ENCODE measurements at regions not wholly inside any gene's neighbourhood (a gene's known extent, or its start where the extent isn't known, plus 50 kb on each side); places are given as distances from the start of the nearest gene placed in this dataset.
A peak's percentile ranks its signal among the peaks of the same experiment; 100 is the strongest.

GRCh38 chr1:182279724-182280503 lies 111.7 kb downstream of the GLUL start:
- no peaks in the 10 kb centered on the region for H3K9me3 ChIP-seq (replicated peaks in 1 of 3)
- peak in 1 of 7 donors; percentile 58 for DNase-seq
- no peaks in the 10 kb centered on the region for H3K36me3 ChIP-seq (replicated peaks in 1 of 2)
- H3K4me3 ChIP-seq, result no peak overlapping the region
- TF ChIP-seq POLR2A (IDR thresholded peaks at IDR 0.05) (no peak), CTCF (IDR thresholded peaks at IDR 0.05) (no peak)
- H3K27ac ChIP-seq, result no peak overlapping the region
- intact Hi-C loops (cut with DNase I), result no loop called here
- no peaks in the 10 kb centered on the region for H3K4me1 ChIP-seq (replicated peaks in 1 of 2)
- 42 to 57% (median 51%) methylated on average over 8 to 9 of the region's 9 CpGs for WGBS, 4 donors
- H3K27me3 ChIP-seq, result no peaks in the 10 kb centered on the region

GRCh38 chr1:182279302-182279701 lies 112.3 kb downstream of the GLUL start:
- Histone ChIP-seq H3K27me3 (no peaks in the 10 kb centered on the region), H3K4me3 (no peak overlapping the region), H3K9me3 (replicated peaks in 1 of 3) (no peaks in the 10 kb centered on the region), H3K4me1 (replicated peaks in 1 of 2) (no peaks in the 10 kb centered on the region), H3K36me3 (replicated peaks in 1 of 2) (no peaks in the 10 kb centered on the region), H3K27ac (no peak overlapping the region)
- no peak for TF ChIP-seq CTCF (IDR thresholded peaks at IDR 0.05)
- TF ChIP-seq POLR2A (IDR thresholded peaks at IDR 0.05), result no peak
- DNase-seq, result no peak
- 62 to 73% (median 69%) methylated on average over 7 of the region's 7 CpGs for WGBS, 4 donors
- intact Hi-C loops (cut with DNase I), result no loop called here

- Histone ChIP-seq H3K27ac (peak overlapping the region in 2 of 5 donors; percentile 35 to 40), H3K9me3 (replicated peaks in 1 of 3) (no peaks in the 10 kb centered on the region), H3K4me1 (replicated peaks in 1 of 2) (no peaks in the 10 kb centered on the region), H3K27me3 (no peaks in the 10 kb centered on the region), H3K4me3 (no peak overlapping the region), H3K36me3 (replicated peaks in 1 of 2) (no peaks in the 10 kb centered on the region)
- DNase-seq, result no peak
- intact Hi-C loops (cut with DNase I), result no loop called here
- WGBS, 4 donors, result 77 to 87% (median 79%) methylated on average over 7 of the region's 7 CpGs
- TF ChIP-seq POLR2A (IDR thresholded peaks at IDR 0.05) (no peak), CTCF (IDR thresholded peaks at IDR 0.05) (no peak)
Measured at GRCh38 chr1:182278144-182279054, 113.2 kb downstream of the GLUL start.

- Histone ChIP-seq H3K4me3 (no peak overlapping the region), H3K36me3 (replicated peaks in 1 of 2) (no peaks in the 10 kb centered on the region), H3K27ac (no peak overlapping the region), H3K9me3 (replicated peaks in 1 of 3) (no peaks in the 10 kb centered on the region), H3K4me1 (replicated peaks in 1 of 2) (no peaks in the 10 kb centered on the region), H3K27me3 (no peaks in the 10 kb centered on the region)
- DNase-seq, result no peak
- TF ChIP-seq CTCF (IDR thresholded peaks at IDR 0.05) (no peak), POLR2A (IDR thresholded peaks at IDR 0.05) (no peak)
- WGBS, 4 donors, result 77 to 94% (median 83%) methylated on average over 4 of the region's 4 CpGs
- intact Hi-C loops (cut with DNase I), result no loop called here
Measured at GRCh38 chr1:182275271-182275670, 116.3 kb downstream of the GLUL start.
